Panc1 (cell line): ENCODE measurements at regions not wholly inside any gene's neighbourhood (a gene's known extent, or its start where the extent isn't known, plus 50 kb on each side); places are given as distances from the start of the nearest gene placed in this dataset.

ENCODE experiments used
- ATAC-seq: fragments of 200-7000 bp; cut with Tn5 transposase; 2 replicates; pipeline ENCODE4 v1.9.1; 2020; ENCODE audit warnings: mild to moderate bottlenecking, moderate library complexity
- BruUV-seq: library from RNA; stranded (reverse); fragments of 400-500 nt; replicated peaks from 2 replicates; lab custom pipeline; 2021; lab: Mats Ljungman, UMichigan
- CTCF ChIA-PET: fragments of 300-600 bp; sonication (Branson Sonifier 250); formaldehyde crosslinking; loops from one replicate; lab custom pipeline; 2022; ENCODE audit warnings: antibody characterized with exemption; lab: Charles Lee
- POLR2A ChIA-PET: fragments of 300-600 bp; sonication (Branson Sonifier 250); formaldehyde crosslinking; loops from one replicate; lab custom pipeline; 2022; ENCODE audit warnings: antibody characterized with exemption; lab: Charles Lee
- DNase-seq: peaks from one replicate; pipeline ENCODE4 v3.0.0-alpha.2; 2010; ENCODE audit warnings: low read depth, low spot score
- H3K27ac ChIP-seq: 2 replicates; pipeline ENCODE4 v1.5.1; 2011; ENCODE audit warnings: mild to moderate bottlenecking, low read length, inconsistent platforms
- H3K27me3 ChIP-seq: fragments of 200-500 bp; sonication (Bioruptor generic); 2 replicates; pipeline ENCODE4 v1.6.0; 2014; ENCODE audit warnings: low read length, inconsistent platforms; ENCODE audit not compliant: control insufficient read depth, insufficient read depth
- H3K36me3 ChIP-seq: fragments of 200-500 bp; sonication (Bioruptor generic); 2 replicates; pipeline ENCODE4 v1.5.1; 2014; ENCODE audit warnings: inconsistent platforms, mild to moderate bottlenecking, low read length, moderate library complexity; ENCODE audit not compliant: control insufficient read depth, insufficient read depth
- H3K4me1 ChIP-seq: 2 replicates; pipeline ENCODE4 v1.5.1; 2011; ENCODE audit warnings: inconsistent platforms, mild to moderate bottlenecking, low read length, moderate library complexity; ENCODE audit not compliant: control insufficient read depth, insufficient read depth
- H3K4me3 ChIP-seq, 2 experiments: 2 replicates each; pipeline ENCODE4 v1.5.1; 2011 to 2012; ENCODE audit warnings: low read depth in 2 of 2, low read length in 2 of 2, mild to moderate bottlenecking in 2 of 2, inconsistent platforms in 1 of 2, moderate library complexity in 1 of 2
- H3K9me3 ChIP-seq: fragments of 200-500 bp; sonication (Bioruptor generic); 2 replicates; pipeline ENCODE4 v1.5.1; 2014; ENCODE audit warnings: low read depth, mild to moderate bottlenecking, inconsistent platforms, low read length, moderate library complexity; ENCODE audit not compliant: control insufficient read depth, insufficient read depth
- CTCF ChIP-seq: fragments of 450-650 bp; IDR thresholded peaks from 2 replicates; pipeline ENCODE4 v1.5.1; 2017; ENCODE audit warnings: mild to moderate bottlenecking
- POLR2AphosphoS5 ChIP-seq: IDR thresholded peaks from 2 replicates; pipeline ENCODE4 v1.6.1; 2012; ENCODE audit warnings: mild to moderate bottlenecking, low read depth, low read length, moderate library complexity
- REST ChIP-seq, 2 experiments: IDR thresholded peaks; 2 replicates each; pipeline ENCODE4 v1.6.1; 2011 to 2012; ENCODE audit warnings: low read depth in 2 of 2, control low read depth in 1 of 2, low read length in 1 of 2, mild to moderate bottlenecking in 1 of 2, moderate library complexity in 1 of 2; ENCODE audit not compliant: insufficient read depth in 1 of 2
- SIN3A ChIP-seq: IDR thresholded peaks from 2 replicates; pipeline ENCODE4 v1.6.1; 2012; ENCODE audit warnings: low read depth, mild to moderate bottlenecking, low read length, moderate library complexity, borderline replicate concordance; ENCODE audit not compliant: insufficient read depth
- TCF7L2 ChIP-seq: IDR thresholded peaks from 2 replicates; pipeline ENCODE4 v1.6.1; 2011; ENCODE audit warnings: mild to moderate bottlenecking, low read depth, low read length, inconsistent platforms
- in situ Hi-C: cut with HindIII; loops from 2 replicates; pipeline ENCODE4 v1.10.0; 2016; ENCODE audit warnings: low sequenced_read_pairs, low pct_unique_long_range_greater_than_20kb
- intact Hi-C: fragments of 100-400 bp; cut with micrococcal nuclease; formaldehyde crosslinking; loops from one replicate; pipeline ENCODE4 v1.10.0; 2022; ENCODE audit not compliant: unreplicated experiment

GRCh38 chr13:37429976-37430375 is 168.6 kb downstream of the POSTN start:
- Histone ChIP-seq H3K4me3 (no peak overlapping the region), H3K27me3 (no peaks in the 10 kb centered on the region), H3K36me3 (no peaks in the 10 kb centered on the region), H3K4me1 (no peaks in the 10 kb centered on the region), H3K9me3 (no peaks in the 10 kb centered on the region), H3K27ac (no peak overlapping the region)
- ATAC-seq = no peak
- TF ChIP-seq POLR2AphosphoS5 (no peak), SIN3A (no peak), TCF7L2 (no peak), REST (IDR thresholded peaks at IDR 0.05; ENCODE audit: insufficient read depth in 1 of 2, low read depth in 2 of 2, low read length in 1 of 2) (no peak), CTCF (no peak)
- CTCF ChIA-PET = no interaction called here
- POLR2A ChIA-PET = no interaction called here
- DNase-seq = no peak
- no TSS peak for BruUV-seq
- intact Hi-C loops = no loop called here
- in situ Hi-C loops = no loop called here

DNA sequence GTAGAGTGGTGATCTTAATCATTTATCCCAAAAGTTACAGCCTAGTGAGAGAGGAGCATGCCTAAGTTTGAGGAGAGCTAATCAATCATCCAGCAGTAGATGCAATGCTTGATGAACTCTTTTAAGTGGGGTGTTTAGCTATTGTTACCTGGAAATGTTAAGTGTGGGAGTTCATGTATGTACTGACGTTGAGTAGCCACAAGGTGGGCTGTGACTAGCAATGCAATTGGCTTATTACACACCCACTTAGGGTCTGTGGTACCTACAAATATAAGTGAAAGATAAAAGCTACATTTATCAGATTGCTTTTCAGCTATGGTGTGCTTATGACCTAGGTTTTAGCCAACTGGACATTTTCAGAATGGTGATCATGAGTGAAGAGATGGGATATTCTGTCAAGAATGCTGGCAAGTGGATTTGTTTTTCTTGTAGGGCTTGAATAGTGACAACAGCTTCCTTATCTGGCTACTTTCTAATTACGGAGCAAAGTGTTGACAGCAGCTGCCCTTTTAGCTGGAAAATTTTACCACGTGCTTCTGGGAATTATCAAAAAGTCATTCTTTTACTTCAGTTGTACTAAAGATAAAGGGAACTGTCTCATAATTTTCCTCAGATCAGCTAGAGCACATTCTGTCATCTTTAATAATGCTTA is 170.6 kb downstream of the POSTN start:
- BruUV-seq = no TSS peak
- no peak overlapping the region for H3K4me3 ChIP-seq
- CTCF ChIA-PET = no interaction called here
- POLR2A ChIA-PET = no interaction called here
- no peaks in the 10 kb centered on the region for H3K4me1 ChIP-seq
- TF ChIP-seq CTCF (no peak), SIN3A (no peak)
- DNase-seq (no peak), ATAC-seq (no peak)
- in situ Hi-C loops = no loop called here
- H3K36me3 ChIP-seq = no peaks in the 10 kb centered on the region
- intact Hi-C loops = no loop called here
- H3K9me3 ChIP-seq = no peaks in the 10 kb centered on the region
- H3K27ac ChIP-seq = no peak overlapping the region
- no peaks in the 10 kb centered on the region for H3K27me3 ChIP-seq
